ENCODE measurements at regions not wholly inside any gene's neighbourhood (a gene's known extent, or its start where the extent isn't known, plus 50 kb on each side); places are given as distances from the start of the nearest gene placed in this dataset.

DNA sequence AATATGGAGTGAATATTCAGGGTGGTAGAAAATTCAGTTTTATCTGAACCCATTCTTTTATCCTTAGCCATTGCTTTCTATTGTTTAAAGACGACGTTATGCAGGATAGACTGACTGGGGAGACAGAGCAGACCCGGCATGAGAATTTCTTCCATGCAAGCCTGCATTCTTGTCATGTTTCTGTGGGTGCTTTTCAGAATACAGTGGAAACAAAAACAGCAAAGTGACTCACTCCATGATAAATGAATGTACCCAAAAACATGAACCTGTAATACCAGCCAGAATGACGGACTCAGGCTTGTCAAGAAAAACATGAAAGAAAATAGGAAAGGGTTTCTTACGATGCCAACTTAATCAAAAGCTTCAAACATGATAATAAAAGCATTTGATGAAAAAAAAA lies 924.0 kb downstream of the EFNB2 start:
- TF ChIP-seq CTCF (conservative IDR thresholded peaks at IDR 0.05; ENCODE audit: low read depth, low read length) (no peak), EZH2phosphoT487 (IDR thresholded peaks at IDR 0.05; ENCODE audit: borderline replicate concordance, low read length) (no peak)
